Mesendoderm (in vitro differentiated cells): ENCODE measurements at regions not wholly inside any gene's neighbourhood (a gene's known extent, or its start where the extent isn't known, plus 50 kb on each side); places are given as distances from the start of the nearest gene placed in this dataset.
A peak's percentile ranks its signal among the peaks of the same experiment; 100 is the strongest.

Experiments
- DNase-seq: peaks from one replicate; pipeline ENCODE4 v3.0.0; 2013
- H2AK5ac ChIP-seq: 2 replicates; pipeline ENCODE4 v1.6.1; 2013; ENCODE audit warnings: low read length, inconsistent platforms
- H2BK120ac ChIP-seq: 2 replicates; pipeline ENCODE4 v1.6.1; 2013; ENCODE audit warnings: low read depth, mild to moderate bottlenecking, low read length, moderate library complexity, mixed read lengths
- H2BK15ac ChIP-seq: replicated peaks from 2 replicates; pipeline ENCODE4 v1.6.1; 2013; ENCODE audit warnings: low read depth, mild to moderate bottlenecking, moderate library complexity
- H2BK5ac ChIP-seq: 2 replicates; pipeline ENCODE4 v1.6.1; 2013; ENCODE audit warnings: low read length, inconsistent platforms
- H3K18ac ChIP-seq: 2 replicates; pipeline ENCODE4 v1.6.1; 2013; ENCODE audit warnings: mild to moderate bottlenecking, low read length, mixed read lengths
- H3K23ac ChIP-seq: one replicate; pipeline ENCODE4 v1.6.1; 2013; ENCODE audit warnings: low read length
- H3K27ac ChIP-seq: 2 replicates; pipeline ENCODE4 v1.5.1; 2013; ENCODE audit warnings: low read depth, mild to moderate bottlenecking, inconsistent platforms, low read length, moderate library complexity
- H3K27me3 ChIP-seq: 2 replicates; pipeline ENCODE4 v1.6.1; 2013; ENCODE audit warnings: low read length, control low read depth, mild to moderate bottlenecking, inconsistent platforms; ENCODE audit not compliant: insufficient read depth, poor library complexity
- H3K36me3 ChIP-seq: 2 replicates; pipeline ENCODE4 v1.6.1; 2013; ENCODE audit warnings: low read length, inconsistent platforms; ENCODE audit not compliant: control insufficient read depth, insufficient read depth
- H3K4ac ChIP-seq: one replicate; pipeline ENCODE4 v1.6.1; 2013; ENCODE audit warnings: low read depth, mild to moderate bottlenecking, low read length, moderate library complexity
- H3K4me1 ChIP-seq: 2 replicates; pipeline ENCODE4 v1.6.1; 2013; ENCODE audit warnings: low read depth, low read length, inconsistent platforms; ENCODE audit not compliant: control insufficient read depth
- H3K4me2 ChIP-seq: 2 replicates; pipeline ENCODE4 v1.6.1; 2013; ENCODE audit warnings: low read length
- H3K4me3 ChIP-seq: 2 replicates; pipeline ENCODE4 v1.5.1; 2013; ENCODE audit warnings: mild to moderate bottlenecking, low read length
- H3K56ac ChIP-seq: one replicate; pipeline ENCODE4 v1.6.1; 2013; ENCODE audit warnings: low read length
- H3K79me1 ChIP-seq: 2 replicates; pipeline ENCODE4 v1.6.1; 2013; ENCODE audit warnings: low read length, inconsistent platforms
- H3K79me2 ChIP-seq: 2 replicates; pipeline ENCODE4 v1.6.1; 2013; ENCODE audit warnings: mild to moderate bottlenecking, low read length; ENCODE audit not compliant: control insufficient read depth, insufficient read depth
- H3K9ac ChIP-seq: 2 replicates; pipeline ENCODE4 v1.6.1; 2013; ENCODE audit warnings: low read length, inconsistent platforms
- H4K5ac ChIP-seq: one replicate; pipeline ENCODE4 v1.6.1; 2013; ENCODE audit warnings: low read length
- H4K8ac ChIP-seq: one replicate; pipeline ENCODE4 v1.6.1; 2013; ENCODE audit warnings: low read depth, mild to moderate bottlenecking, control low read depth, low read length, moderate library complexity
- WGBS: extraction: QIAGEN DNeasy Blood & Tissue Kit; methylation state at CpG from one replicate; pipeline ENCODE4 v1.1.7; 2013; ENCODE audit warnings: low lambda C conversion rate, missing lambda C conversion rate; ENCODE audit not compliant: insufficient coverage; ENCODE audit errors: extremely low coverage; 5-methylcytosine and 5-hydroxymethylcytosine counted together

GRCh38 chr2:238716585-238716984, 131.3 kb upstream of the TWIST2 start:
- H3K4ac ChIP-seq = no peak overlapping the region
- H3K4me2 ChIP-seq = no peak overlapping the region
- no peaks in the 10 kb centered on the region for H3K79me1 ChIP-seq
- no peak for DNase-seq
- H3K23ac ChIP-seq = no peak overlapping the region
- H2BK120ac ChIP-seq = no peak overlapping the region
- H2BK5ac ChIP-seq = no peak overlapping the region
- no peak overlapping the region for H3K4me3 ChIP-seq
- no CpG with 5 or more reads among the region's 17 CpGs for whole genome bisulfite sequencing
- H2AK5ac ChIP-seq = no peak overlapping the region
- H4K8ac ChIP-seq = no peak overlapping the region
- H3K18ac ChIP-seq = no peak overlapping the region
- no peak overlapping the region for H3K9ac ChIP-seq
- H4K5ac ChIP-seq = no peak overlapping the region
- no peak overlapping the region for H2BK15ac ChIP-seq
- H3K27ac ChIP-seq = no peak overlapping the region
- H3K4me1 ChIP-seq = no peaks in the 10 kb centered on the region
- no peaks in the 10 kb centered on the region for H3K79me2 ChIP-seq
- H3K56ac ChIP-seq = no peak overlapping the region
- no peaks in the 10 kb centered on the region for H3K36me3 ChIP-seq
- no peaks in the 10 kb centered on the region for H3K27me3 ChIP-seq

GRCh38 chr2:238717084-238717483, 130.8 kb upstream of the TWIST2 start:
- no CpG with 5 or more reads among the region's 9 CpGs for WGBS
- Histone ChIP-seq H3K18ac (no peak overlapping the region), H3K79me2 (no peaks in the 10 kb centered on the region), H3K27ac (no peak overlapping the region), H4K8ac (no peak overlapping the region), H3K23ac (no peak overlapping the region), H3K56ac (no peak overlapping the region), H3K27me3 (no peaks in the 10 kb centered on the region), H3K4ac (no peak overlapping the region), H3K79me1 (no peaks in the 10 kb centered on the region), H2BK5ac (no peak overlapping the region), H3K4me3 (no peak overlapping the region), H3K4me1 (no peaks in the 10 kb centered on the region), H2BK120ac (no peak overlapping the region), H3K4me2 (no peak overlapping the region), H3K36me3 (no peaks in the 10 kb centered on the region), H2AK5ac (no peak overlapping the region), H4K5ac (no peak overlapping the region), H3K9ac (no peak overlapping the region), H2BK15ac (no peak overlapping the region)
- no peak for DNase-seq

DNA sequence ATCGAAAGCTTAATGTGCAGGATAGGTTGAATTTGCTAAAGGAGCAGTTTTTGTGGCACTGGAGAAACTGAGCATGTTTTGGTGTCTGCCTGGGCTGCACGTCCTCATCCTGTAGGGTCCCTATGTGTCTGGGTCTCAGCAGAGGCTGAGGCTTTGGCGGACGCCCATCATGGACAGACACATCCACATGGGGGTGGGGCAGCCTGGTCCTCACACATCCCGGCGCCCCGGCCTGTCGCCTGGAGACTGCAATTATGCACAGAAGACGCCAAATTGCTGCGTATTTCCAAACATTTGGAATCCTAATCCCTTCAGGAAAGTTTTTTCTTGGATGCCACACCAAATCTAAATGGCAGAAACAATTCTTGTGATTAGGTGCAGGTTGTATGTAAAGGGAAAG, 128.2 kb upstream of the TWIST2 start:
- H3K18ac ChIP-seq = no peak overlapping the region
- WGBS = no CpG with 5 or more reads among the region's 10 CpGs
- no peak overlapping the region for H3K4ac ChIP-seq
- H3K36me3 ChIP-seq = no peaks in the 10 kb centered on the region
- H4K8ac ChIP-seq = no peak overlapping the region
- H3K79me1 ChIP-seq = no peaks in the 10 kb centered on the region
- no peak overlapping the region for H3K9ac ChIP-seq
- H2BK15ac ChIP-seq = no peak overlapping the region
- H3K27ac ChIP-seq = no peak overlapping the region
- no peaks in the 10 kb centered on the region for H3K27me3 ChIP-seq
- H4K5ac ChIP-seq = no peak overlapping the region
- no peak overlapping the region for H3K23ac ChIP-seq
- no peak overlapping the region for H2BK120ac ChIP-seq
- no peaks in the 10 kb centered on the region for H3K79me2 ChIP-seq
- no peak overlapping the region for H3K4me3 ChIP-seq
- no peaks in the 10 kb centered on the region for H3K4me1 ChIP-seq
- H2BK5ac ChIP-seq = no peak overlapping the region
- H3K4me2 ChIP-seq = no peak overlapping the region
- no peak overlapping the region for H2AK5ac ChIP-seq
- DNase-seq = no peak
- H3K56ac ChIP-seq = no peak overlapping the region

DNA sequence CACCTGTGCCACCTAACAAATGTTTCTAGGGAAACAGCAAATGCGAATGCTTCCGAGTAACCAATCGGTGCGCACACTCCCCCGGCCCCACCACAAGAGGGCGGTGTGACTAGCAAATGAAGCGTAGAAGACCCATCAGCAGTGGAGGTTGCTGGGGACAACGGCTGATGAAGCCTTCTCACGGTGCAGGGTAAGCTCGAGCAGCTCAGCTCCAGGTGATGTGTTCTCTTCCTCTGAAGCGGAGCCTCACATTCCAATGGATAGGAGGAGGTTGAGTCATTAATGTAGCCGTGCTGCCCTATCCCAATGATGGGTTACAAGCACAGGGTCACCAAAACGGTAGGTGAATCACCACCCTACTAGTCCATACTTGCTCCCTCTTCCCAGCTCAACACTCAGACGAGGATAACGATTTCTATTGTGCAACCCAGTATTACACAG, 127.6 kb upstream of the TWIST2 start:
- no peak overlapping the region for H3K56ac ChIP-seq
- no peaks in the 10 kb centered on the region for H3K27me3 ChIP-seq
- H3K4ac ChIP-seq = no peak overlapping the region
- no peak overlapping the region for H4K8ac ChIP-seq
- H3K79me1 ChIP-seq = no peaks in the 10 kb centered on the region
- H3K4me2 ChIP-seq = no peak overlapping the region
- peak; percentile 85 for DNase-seq
- H3K23ac ChIP-seq = no peak overlapping the region
- no peak overlapping the region for H2AK5ac ChIP-seq
- H3K79me2 ChIP-seq = no peaks in the 10 kb centered on the region
- no peaks in the 10 kb centered on the region for H3K36me3 ChIP-seq
- no peak overlapping the region for H2BK120ac ChIP-seq
- no peak overlapping the region for H2BK5ac ChIP-seq
- no peaks in the 10 kb centered on the region for H3K4me1 ChIP-seq
- WGBS = no CpG with 5 or more reads among the region's 15 CpGs
- H3K27ac ChIP-seq = no peak overlapping the region
- no peak overlapping the region for H3K9ac ChIP-seq
- no peak overlapping the region for H4K5ac ChIP-seq
- H2BK15ac ChIP-seq = no peak overlapping the region
- no peak overlapping the region for H3K18ac ChIP-seq
- H3K4me3 ChIP-seq = no peak overlapping the region

GRCh38 chr2:238722181-238722580, 125.7 kb upstream of the TWIST2 start:
- no peak overlapping the region for H2BK120ac ChIP-seq
- no peak for DNase-seq
- H3K4me3 ChIP-seq = no peak overlapping the region
- H3K36me3 ChIP-seq = no peaks in the 10 kb centered on the region
- no peak overlapping the region for H3K18ac ChIP-seq
- H3K79me1 ChIP-seq = no peaks in the 10 kb centered on the region
- H4K5ac ChIP-seq = no peak overlapping the region
- no peaks in the 10 kb centered on the region for H3K27me3 ChIP-seq
- no CpG with 5 or more reads among the region's 14 CpGs for WGBS
- no peaks in the 10 kb centered on the region for H3K79me2 ChIP-seq
- H3K27ac ChIP-seq = no peak overlapping the region
- no peaks in the 10 kb centered on the region for H3K4me1 ChIP-seq
- no peak overlapping the region for H3K56ac ChIP-seq
- H2BK5ac ChIP-seq = no peak overlapping the region
- no peak overlapping the region for H3K4me2 ChIP-seq
- H2BK15ac ChIP-seq = no peak overlapping the region
- H2AK5ac ChIP-seq = no peak overlapping the region
- no peak overlapping the region for H3K4ac ChIP-seq
- H3K9ac ChIP-seq = no peak overlapping the region
- no peak overlapping the region for H4K8ac ChIP-seq
- H3K23ac ChIP-seq = no peak overlapping the region

- Histone ChIP-seq H4K5ac (no peak overlapping the region), H3K18ac (no peak overlapping the region), H2BK120ac (no peak overlapping the region), H3K56ac (no peak overlapping the region), H3K36me3 (no peaks in the 10 kb centered on the region), H3K79me1 (no peaks in the 10 kb centered on the region), H3K4me2 (no peak overlapping the region), H3K23ac (no peak overlapping the region), H3K27me3 (no peaks in the 10 kb centered on the region), H2BK15ac (no peak overlapping the region), H3K4me1 (no peaks in the 10 kb centered on the region), H3K4ac (no peak overlapping the region), H2AK5ac (no peak overlapping the region), H3K4me3 (no peak overlapping the region), H2BK5ac (no peak overlapping the region), H3K79me2 (no peaks in the 10 kb centered on the region), H3K27ac (no peak overlapping the region), H3K9ac (no peak overlapping the region), H4K8ac (no peak overlapping the region)
- WGBS = no CpG with 5 or more reads among the region's 33 CpGs
- DNase-seq = no peak
Observed at GRCh38 chr2:238722883-238723282, 125.0 kb upstream of the TWIST2 start.
